GM23338 (cell line): ENCODE measurements at regions not wholly inside any gene's neighbourhood (a gene's known extent, or its start where the extent isn't known, plus 50 kb on each side); places are given as distances from the start of the nearest gene placed in this dataset.

Experiments
- CREB1 ChIP-seq: fragments of 250-450 bp; sonication (Bioruptor Pico); IDR thresholded peaks from 2 replicates; pipeline ENCODE4 v1.5.0; 2020; ENCODE audit warnings: low read depth, mild to moderate bottlenecking, moderate library complexity
- CTCF ChIP-seq, 2 experiments: fragments of 200-600 bp in 1 of 2; sonication (generic) in 1 of 2; conservative IDR thresholded peaks; 2 replicates each; pipeline versions ENCODE4 v1.5.1 to v1.6.1; 2016 to 2017; ENCODE audit warnings: antibody characterized with exemption in 2 of 2, low read depth in 2 of 2, mild to moderate bottlenecking in 2 of 2, moderate library complexity in 1 of 2
- ETS1 ChIP-seq: IDR thresholded peaks from 2 replicates; pipeline ENCODE4 v1.6.1; 2016; ENCODE audit warnings: antibody characterized with exemption
- EZH2 ChIP-seq: fragments of 200-600 bp; sonication (generic); IDR thresholded peaks from one replicate; pipeline ENCODE4 v1.8.0; 2017; ENCODE audit warnings: antibody characterized with exemption, mild to moderate bottlenecking, low read depth; ENCODE audit not compliant: unreplicated experiment
- EZH2phosphoT487 ChIP-seq: fragments of 200-600 bp; sonication (generic); IDR thresholded peaks from one replicate; pipeline ENCODE4 v1.8.1; 2018; ENCODE audit warnings: antibody characterized with exemption; ENCODE audit not compliant: unreplicated experiment
- JUNB ChIP-seq: IDR thresholded peaks from one replicate; pipeline ENCODE4 v1.6.1; 2016; ENCODE audit warnings: antibody characterized with exemption; ENCODE audit not compliant: unreplicated experiment
- NANOG ChIP-seq: IDR thresholded peaks from 2 replicates; pipeline ENCODE4 v1.6.1; 2016; ENCODE audit warnings: antibody characterized with exemption, borderline replicate concordance
- POLR2AphosphoS5 ChIP-seq: IDR thresholded peaks from 2 replicates; pipeline ENCODE4 v1.6.1; 2016; ENCODE audit warnings: antibody characterized with exemption, low read depth
- ZNF114 ChIP-seq: fragments of 250-450 bp; sonication (Bioruptor Pico); IDR thresholded peaks from 2 replicates; pipeline ENCODE4 v1.5.0; 2020; ENCODE audit warnings: mild to moderate bottlenecking, moderate library complexity
- TF ChIP-seq, protein P1 (sequence below): IDR thresholded peaks from one replicate; pipeline ENCODE4 v1.6.1; 2018; ENCODE audit warnings: antibody characterized with exemption; ENCODE audit not compliant: unreplicated experiment

DNA sequence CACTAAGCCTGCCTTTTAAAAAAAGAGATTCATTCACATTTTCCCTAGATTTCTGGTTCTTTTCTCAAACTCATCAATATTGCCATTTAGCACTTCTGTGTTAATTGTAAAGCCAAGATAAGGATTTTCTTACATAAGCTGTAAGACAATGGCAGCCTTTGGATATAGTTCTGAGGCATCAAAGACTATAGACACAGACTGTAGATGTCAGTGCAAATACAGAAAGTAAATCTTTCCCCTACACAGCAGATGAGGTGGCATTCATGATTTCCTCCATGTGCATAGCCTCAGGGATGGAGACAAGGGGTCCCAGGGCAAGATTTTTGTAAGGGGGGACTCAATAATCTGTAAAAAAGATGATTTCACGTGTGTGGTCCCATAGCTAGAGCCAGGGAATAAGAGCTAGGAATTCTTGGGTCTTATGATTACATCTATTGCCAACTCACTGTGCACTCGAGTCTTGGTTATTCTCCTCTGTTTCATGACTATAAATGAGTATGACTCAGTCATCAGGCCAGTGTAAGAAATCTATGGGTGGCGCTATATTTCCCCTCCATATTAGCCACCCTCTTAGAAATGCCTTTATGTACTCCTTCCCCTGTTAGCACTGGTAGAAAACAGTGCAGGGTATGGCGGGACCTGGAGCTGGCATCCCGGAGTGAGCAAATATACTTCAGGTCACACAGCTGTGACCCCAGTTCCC lies 207.5 kb downstream of the EXOC5 start:
- TF ChIP-seq CTCF (conservative IDR thresholded peaks at IDR 0.05; ENCODE audit: low read depth in 2 of 2) (no peak), EZH2 (no peak), POLR2AphosphoS5 (no peak), ETS1 (no peak), EZH2phosphoT487 (no peak), NANOG (no peak), CREB1 (CRISPR knock-in tag) (no peak), JUNB (no peak), ZNF114 (no peak)
- TF ChIP-seq, protein P1, sequence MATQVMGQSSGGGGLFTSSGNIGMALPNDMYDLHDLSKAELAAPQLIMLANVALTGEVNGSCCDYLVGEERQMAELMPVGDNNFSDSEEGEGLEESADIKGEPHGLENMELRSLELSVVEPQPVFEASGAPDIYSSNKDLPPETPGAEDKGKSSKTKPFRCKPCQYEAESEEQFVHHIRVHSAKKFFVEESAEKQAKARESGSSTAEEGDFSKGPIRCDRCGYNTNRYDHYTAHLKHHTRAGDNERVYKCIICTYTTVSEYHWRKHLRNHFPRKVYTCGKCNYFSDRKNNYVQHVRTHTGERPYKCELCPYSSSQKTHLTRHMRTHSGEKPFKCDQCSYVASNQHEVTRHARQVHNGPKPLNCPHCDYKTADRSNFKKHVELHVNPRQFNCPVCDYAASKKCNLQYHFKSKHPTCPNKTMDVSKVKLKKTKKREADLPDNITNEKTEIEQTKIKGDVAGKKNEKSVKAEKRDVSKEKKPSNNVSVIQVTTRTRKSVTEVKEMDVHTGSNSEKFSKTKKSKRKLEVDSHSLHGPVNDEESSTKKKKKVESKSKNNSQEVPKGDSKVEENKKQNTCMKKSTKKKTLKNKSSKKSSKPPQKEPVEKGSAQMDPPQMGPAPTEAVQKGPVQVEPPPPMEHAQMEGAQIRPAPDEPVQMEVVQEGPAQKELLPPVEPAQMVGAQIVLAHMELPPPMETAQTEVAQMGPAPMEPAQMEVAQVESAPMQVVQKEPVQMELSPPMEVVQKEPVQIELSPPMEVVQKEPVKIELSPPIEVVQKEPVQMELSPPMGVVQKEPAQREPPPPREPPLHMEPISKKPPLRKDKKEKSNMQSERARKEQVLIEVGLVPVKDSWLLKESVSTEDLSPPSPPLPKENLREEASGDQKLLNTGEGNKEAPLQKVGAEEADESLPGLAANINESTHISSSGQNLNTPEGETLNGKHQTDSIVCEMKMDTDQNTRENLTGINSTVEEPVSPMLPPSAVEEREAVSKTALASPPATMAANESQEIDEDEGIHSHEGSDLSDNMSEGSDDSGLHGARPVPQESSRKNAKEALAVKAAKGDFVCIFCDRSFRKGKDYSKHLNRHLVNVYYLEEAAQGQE, result no peak
